ENCODE measurements at regions not wholly inside any gene's neighbourhood (a gene's known extent, or its start where the extent isn't known, plus 50 kb on each side); places are given as distances from the start of the nearest gene placed in this dataset.

- TF ChIP-seq EZH2 (IDR thresholded peaks at IDR 0.05; ENCODE audit: insufficient read depth, poor library complexity, severe bottlenecking) (no peak), EZH2phosphoT487 (IDR thresholded peaks at IDR 0.05; ENCODE audit: insufficient read depth, low read depth) (no peak)
Observed at GRCh38 chr6:128666405-128666804, 146.0 kb upstream of the PTPRK start.

All from GM23248 (cell line).